GM12874 (cell line): ENCODE measurements at regions not wholly inside any gene's neighbourhood (a gene's known extent, or its start where the extent isn't known, plus 50 kb on each side); places are given as distances from the start of the nearest gene placed in this dataset.

Source experiments
- CTCF ChIP-seq: IDR thresholded peaks from 2 replicates; pipeline ENCODE4 v1.5.1; 2011; ENCODE audit warnings: low read depth, mild to moderate bottlenecking, control low read depth, low read length, moderate library complexity; ENCODE audit not compliant: insufficient read depth

- no peak for TF ChIP-seq CTCF
Observed at GRCh38 chr5:88964831-88965230, 81.8 kb upstream of the MEF2C start.

GRCh38 chr5:88957013-88957412, 74.0 kb upstream of the MEF2C start:
- no peak for TF ChIP-seq CTCF

- no peak for TF ChIP-seq CTCF
Observed at GRCh38 chr5:88956416-88956815, 73.4 kb upstream of the MEF2C start.

GRCh38 chr5:88955403-88955802, 72.4 kb upstream of the MEF2C start:
- no peak for TF ChIP-seq CTCF

GRCh38 chr5:88954511-88954910, 71.5 kb upstream of the MEF2C start:
- TF ChIP-seq CTCF, result no peak

GRCh38 chr5:88952996-88953643, 70.1 kb upstream of the MEF2C start:
- TF ChIP-seq CTCF, result no peak

GRCh38 chr5:88952344-88952743, 69.4 kb upstream of the MEF2C start:
- no peak for TF ChIP-seq CTCF
